ENCODE measurements at regions not wholly inside any gene's neighbourhood (a gene's known extent, or its start where the extent isn't known, plus 50 kb on each side); places are given as distances from the start of the nearest gene placed in this dataset.

- no peak for TF ChIP-seq EP300 (IDR thresholded peaks at IDR 0.05)
- TF ChIP-seq CTCF (IDR thresholded peaks at IDR 0.05) = no peak
- TF ChIP-seq POLR2AphosphoS5 (IDR thresholded peaks at IDR 0.05) = no peak
- no peak for TF ChIP-seq POLR2A (IDR thresholded peaks at IDR 0.05; ENCODE audit: low read depth)
These were observed 168.1 kb upstream of the MAP3K1 start for GRCh38 chr5:56647099-56647850.
